Body of pancreas (tissue), 4 donors: ENCODE measurements at regions not wholly inside any gene's neighbourhood (a gene's known extent, or its start where the extent isn't known, plus 50 kb on each side); places are given as distances from the start of the nearest gene placed in this dataset.

Source experiments
- CTCF ChIP-seq, 7 experiments: fragments of 450-650 bp in 4 of 7; fragments of 200-600 bp in 3 of 7; sonication (generic) in 3 of 7; IDR thresholded peaks; one replicate each; pipeline ENCODE4 v1.5.1; 2016 to 2019; ENCODE audit warnings: antibody characterized with exemption in 7 of 7
- POLR2A ChIP-seq, 3 donors: fragments of 450-650 bp; IDR thresholded peaks; one replicate each; pipeline ENCODE4 v1.6.1; 2016; ENCODE audit warnings: antibody characterized with exemption in 3 of 3, mild to moderate bottlenecking in 2 of 3

- TF ChIP-seq CTCF (IDR thresholded peaks at IDR 0.05), result no peak
- TF ChIP-seq POLR2A (IDR thresholded peaks at IDR 0.05), result no peak
Measured at GRCh38 chr4:10285028-10285427, 168.4 kb upstream of the WDR1 start.
